Neural progenitor cell (in vitro differentiated cells): ENCODE measurements at regions not wholly inside any gene's neighbourhood (a gene's known extent, or its start where the extent isn't known, plus 50 kb on each side); places are given as distances from the start of the nearest gene placed in this dataset.

ENCODE experiments used
- DNase-seq: peaks from one replicate; pipeline ENCODE4 v3.0.0-alpha.2; 2016; ENCODE audit warnings: low spot score
- H2AFZ ChIP-seq: fragments of 200-600 bp; sonication (generic); replicated peaks from 2 replicates; pipeline ENCODE4 v1.6.1; 2016; ENCODE audit warnings: antibody characterized with exemption
- H3F3A ChIP-seq: fragments of 200-600 bp; sonication (generic); 2 replicates; pipeline ENCODE4 v1.6.1; 2016; ENCODE audit warnings: antibody characterized with exemption, low read depth
- H3K27ac ChIP-seq: fragments of 200-600 bp; sonication (generic); 2 replicates; pipeline ENCODE4 v1.5.1; 2016; ENCODE audit warnings: mild to moderate bottlenecking
- H3K27me3 ChIP-seq: fragments of 200-600 bp; sonication (generic); 2 replicates; pipeline ENCODE4 v1.6.1; 2016; ENCODE audit warnings: mild to moderate bottlenecking, moderate library complexity
- H3K36me3 ChIP-seq: fragments of 200-600 bp; sonication (generic); 2 replicates; pipeline ENCODE4 v1.5.1; 2016
- H3K4me1 ChIP-seq: fragments of 200-600 bp; sonication (generic); 2 replicates; pipeline ENCODE4 v1.6.1; 2016; ENCODE audit warnings: mixed run types
- H3K4me2 ChIP-seq: fragments of 200-600 bp; sonication (generic); 2 replicates; pipeline ENCODE4 v1.6.1; 2016
- H3K4me3 ChIP-seq: fragments of 200-600 bp; sonication (generic); 2 replicates; pipeline ENCODE4 v1.5.1; 2016
- H3K79me2 ChIP-seq: fragments of 200-600 bp; sonication (generic); 2 replicates; pipeline ENCODE4 v1.6.1; 2016; ENCODE audit warnings: low read depth
- H3K9ac ChIP-seq: fragments of 200-600 bp; sonication (generic); 2 replicates; pipeline ENCODE4 v1.6.1; 2016
- H3K9me3 ChIP-seq: fragments of 200-600 bp; sonication (generic); 2 replicates; pipeline ENCODE4 v1.5.1; 2016; ENCODE audit warnings: low read depth
- H4K20me1 ChIP-seq: fragments of 200-600 bp; sonication (generic); 2 replicates; pipeline ENCODE4 v1.6.1; 2016; ENCODE audit warnings: low read depth
- H3K27ac Mint-ChIP-seq: 3 replicates; pipeline ENCODE4 v1.8.0; 2021; ENCODE audit warnings: mixed read lengths
- H3K27me3 Mint-ChIP-seq: 2 replicates; pipeline ENCODE4 v1.8.0; 2022; ENCODE audit warnings: low read depth, mild to moderate bottlenecking, inconsistent platforms, moderate library complexity, mixed read lengths; ENCODE audit not compliant: insufficient read depth
- H3K36me3 Mint-ChIP-seq: 3 replicates; pipeline ENCODE4 v1.8.0; 2021; ENCODE audit warnings: mixed read lengths
- H3K4me1 Mint-ChIP-seq: 3 replicates; pipeline ENCODE4 v1.8.0; 2021; ENCODE audit warnings: mixed read lengths
- H3K4me3 Mint-ChIP-seq: 3 replicates; pipeline ENCODE4 v1.8.0; 2021; ENCODE audit warnings: mild to moderate bottlenecking, moderate library complexity, mixed read lengths
- H3K9me3 Mint-ChIP-seq: 3 replicates; pipeline ENCODE4 v1.8.0; 2020; ENCODE audit warnings: mixed read lengths
- EZH2 ChIP-seq: fragments of 200-600 bp; sonication (generic); IDR thresholded peaks from 2 replicates; pipeline ENCODE4 v1.6.1; 2017; ENCODE audit warnings: antibody characterized with exemption, mild to moderate bottlenecking, moderate library complexity
- EZH2phosphoT487 ChIP-seq: fragments of 200-600 bp; sonication (generic); IDR thresholded peaks from 2 replicates; pipeline ENCODE4 v1.6.1; 2017; ENCODE audit warnings: antibody characterized with exemption
- TF ChIP-seq, protein P1 (sequence below): fragments of 200-600 bp; sonication (generic); IDR thresholded peaks from 2 replicates; pipeline ENCODE4 v1.5.1; 2017; ENCODE audit warnings: antibody characterized with exemption, mild to moderate bottlenecking

DNA sequence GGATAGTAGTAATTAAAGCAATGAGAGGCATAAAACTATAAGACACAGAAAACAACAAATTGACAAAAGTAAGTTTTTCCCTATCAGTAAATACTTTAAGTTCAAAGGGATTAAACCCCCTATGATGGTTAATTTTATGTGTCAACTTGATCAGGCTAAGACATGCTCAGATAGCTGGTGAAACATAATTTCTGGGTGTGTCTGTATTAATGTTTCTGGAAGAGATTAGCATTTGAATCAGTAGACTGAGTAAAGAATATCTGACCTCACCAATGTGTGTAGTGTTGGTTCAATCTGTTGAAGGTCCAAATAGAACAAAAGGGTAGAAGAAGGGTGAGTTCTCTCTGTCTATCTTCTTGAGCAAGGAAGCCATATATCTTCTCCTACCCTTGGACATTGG lies 283.3 kb upstream of the GRM7 start:
- Mint-ChIP-seq H3K9me3 (peaks cover 2% of the 10 kb centered on the region), H3K36me3 (no peaks in the 10 kb centered on the region)
- no peaks in the 10 kb centered on the region for H3K36me3 ChIP-seq

DNA sequence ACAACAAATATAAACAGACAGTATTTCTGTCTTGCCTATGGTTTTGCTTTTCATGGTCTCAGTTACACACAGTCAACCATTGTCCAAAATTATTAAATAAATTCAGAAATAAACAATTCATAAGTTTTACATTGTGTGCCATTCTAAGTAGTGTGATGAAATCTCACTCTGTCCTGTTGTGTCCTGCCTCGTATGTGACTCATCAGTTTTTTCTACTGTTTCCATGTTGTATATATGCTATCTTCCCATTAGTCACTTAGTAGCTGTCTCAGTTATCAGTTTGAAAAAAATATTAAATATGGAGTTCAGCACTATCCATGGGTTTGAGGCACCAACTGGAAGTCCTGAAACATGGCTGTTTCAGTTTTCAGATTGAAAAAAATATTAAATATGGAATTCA lies 282.4 kb upstream of the GRM7 start:
- Histone ChIP-seq H3K4me1 (no peaks in the 10 kb centered on the region), H3K36me3 (no peaks in the 10 kb centered on the region), H2AFZ (no peak overlapping the region), H4K20me1 (no peaks in the 10 kb centered on the region), H3K9me3 (no peaks in the 10 kb centered on the region), H3K27me3 (no peaks in the 10 kb centered on the region), H3K9ac (no peak overlapping the region), H3K27ac (no peak overlapping the region), H3F3A (no peaks in the 10 kb centered on the region), H3K79me2 (no peaks in the 10 kb centered on the region), H3K4me2 (no peak overlapping the region), H3K4me3 (no peak overlapping the region)
- H3K4me1 Mint-ChIP-seq = no peaks in the 10 kb centered on the region
- DNase-seq = no peak
- peaks cover 2% of the 10 kb centered on the region for H3K9me3 Mint-ChIP-seq
- H3K36me3 Mint-ChIP-seq = no peaks in the 10 kb centered on the region
- H3K27ac Mint-ChIP-seq = no peak overlapping the region
- no peak for TF ChIP-seq EZH2phosphoT487
- TF ChIP-seq, protein P1, sequence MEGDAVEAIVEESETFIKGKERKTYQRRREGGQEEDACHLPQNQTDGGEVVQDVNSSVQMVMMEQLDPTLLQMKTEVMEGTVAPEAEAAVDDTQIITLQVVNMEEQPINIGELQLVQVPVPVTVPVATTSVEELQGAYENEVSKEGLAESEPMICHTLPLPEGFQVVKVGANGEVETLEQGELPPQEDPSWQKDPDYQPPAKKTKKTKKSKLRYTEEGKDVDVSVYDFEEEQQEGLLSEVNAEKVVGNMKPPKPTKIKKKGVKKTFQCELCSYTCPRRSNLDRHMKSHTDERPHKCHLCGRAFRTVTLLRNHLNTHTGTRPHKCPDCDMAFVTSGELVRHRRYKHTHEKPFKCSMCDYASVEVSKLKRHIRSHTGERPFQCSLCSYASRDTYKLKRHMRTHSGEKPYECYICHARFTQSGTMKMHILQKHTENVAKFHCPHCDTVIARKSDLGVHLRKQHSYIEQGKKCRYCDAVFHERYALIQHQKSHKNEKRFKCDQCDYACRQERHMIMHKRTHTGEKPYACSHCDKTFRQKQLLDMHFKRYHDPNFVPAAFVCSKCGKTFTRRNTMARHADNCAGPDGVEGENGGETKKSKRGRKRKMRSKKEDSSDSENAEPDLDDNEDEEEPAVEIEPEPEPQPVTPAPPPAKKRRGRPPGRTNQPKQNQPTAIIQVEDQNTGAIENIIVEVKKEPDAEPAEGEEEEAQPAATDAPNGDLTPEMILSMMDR = no peak
- no peak for TF ChIP-seq EZH2
- H3K4me3 Mint-ChIP-seq = no peak overlapping the region
- no peaks in the 10 kb centered on the region for H3K27me3 Mint-ChIP-seq

More for the DNA sequence above, 283.3 kb upstream of the GRM7 start:
- Mint-ChIP-seq H3K27me3 (no peaks in the 10 kb centered on the region), H3K4me3 (no peak overlapping the region), H3K27ac (no peak overlapping the region), H3K4me1 (no peaks in the 10 kb centered on the region)
- no peak overlapping the region for H3K9ac ChIP-seq
- no peaks in the 10 kb centered on the region for H3K27me3 ChIP-seq
- no peak overlapping the region for H3K4me2 ChIP-seq
- no peak overlapping the region for H3K4me3 ChIP-seq
- no peak for DNase-seq
- H3K9me3 ChIP-seq = no peaks in the 10 kb centered on the region
- no peaks in the 10 kb centered on the region for H3K79me2 ChIP-seq
- H2AFZ ChIP-seq = no peak overlapping the region
- H3K4me1 ChIP-seq = no peaks in the 10 kb centered on the region
- no peaks in the 10 kb centered on the region for H4K20me1 ChIP-seq
- TF ChIP-seq EZH2 = no peak
- H3K27ac ChIP-seq = no peak overlapping the region
- no peaks in the 10 kb centered on the region for H3F3A ChIP-seq

DNA sequence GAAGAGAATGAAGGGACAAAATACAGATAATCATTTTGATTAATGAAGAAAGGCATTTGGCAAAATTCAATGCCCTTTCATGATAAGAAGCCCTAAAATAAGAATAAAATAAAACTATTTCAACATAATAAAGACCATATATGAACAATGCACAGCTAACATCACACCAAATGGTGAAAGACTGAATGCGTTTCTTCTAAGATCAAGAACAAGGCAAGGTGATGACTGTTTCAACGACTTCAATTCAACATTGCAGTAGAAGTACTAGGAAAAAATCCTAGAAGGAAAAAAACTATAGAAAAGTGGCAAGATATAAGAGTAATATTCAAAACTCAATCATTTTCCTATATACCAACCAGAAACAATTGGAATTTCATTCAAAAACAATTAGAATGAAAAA lies 280.1 kb upstream of the GRM7 start:
- H3K9me3 ChIP-seq = no peaks in the 10 kb centered on the region
- no peak overlapping the region for H2AFZ ChIP-seq
- Mint-ChIP-seq H3K36me3 (no peaks in the 10 kb centered on the region), H3K4me1 (no peaks in the 10 kb centered on the region), H3K27ac (no peak overlapping the region), H3K9me3 (peaks cover 2% of the 10 kb centered on the region), H3K27me3 (no peaks in the 10 kb centered on the region), H3K4me3 (no peak overlapping the region)
- no peaks in the 10 kb centered on the region for H4K20me1 ChIP-seq
- DNase-seq = no peak
- H3K27me3 ChIP-seq = no peaks in the 10 kb centered on the region
- TF ChIP-seq EZH2phosphoT487 = no peak
- TF ChIP-seq, protein P1 = no peak
- no peak for TF ChIP-seq EZH2
- H3K79me2 ChIP-seq = no peaks in the 10 kb centered on the region
- no peak overlapping the region for H3K9ac ChIP-seq
- no peak overlapping the region for H3K4me3 ChIP-seq
- H3K4me2 ChIP-seq = no peak overlapping the region
- H3K4me1 ChIP-seq = no peaks in the 10 kb centered on the region
- no peak overlapping the region for H3K27ac ChIP-seq
- H3F3A ChIP-seq = no peaks in the 10 kb centered on the region
- H3K36me3 ChIP-seq = no peaks in the 10 kb centered on the region

DNA sequence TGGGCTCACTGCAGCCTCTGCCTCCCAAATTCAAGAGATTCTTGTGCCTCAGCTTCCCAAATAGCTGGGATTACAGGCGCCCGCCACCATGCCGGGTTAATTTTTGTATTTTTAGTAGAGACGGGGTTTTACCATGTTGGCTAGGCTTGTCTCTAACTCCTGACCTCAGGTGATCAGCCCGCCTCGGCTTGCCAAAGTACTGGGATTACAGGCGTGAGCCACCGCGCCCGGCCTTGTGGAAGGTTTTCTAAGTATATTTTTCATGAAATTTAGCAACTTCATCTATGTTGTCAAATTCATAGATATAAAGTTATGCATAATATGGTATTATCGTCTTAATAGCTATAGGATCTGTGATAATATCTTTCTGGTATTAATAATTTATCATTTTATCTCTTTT lies 275.6 kb upstream of the GRM7 start:
- Mint-ChIP-seq H3K36me3 (no peaks in the 10 kb centered on the region), H3K9me3 (no peaks in the 10 kb centered on the region), H3K27me3 (no peaks in the 10 kb centered on the region)

More for the DNA sequence above, 275.6 kb upstream of the GRM7 start:
- no peaks in the 10 kb centered on the region for H3K79me2 ChIP-seq
- H3K4me3 ChIP-seq = no peak overlapping the region
- no peak overlapping the region for H2AFZ ChIP-seq
- no peaks in the 10 kb centered on the region for H3K27me3 ChIP-seq
- H3K4me1 ChIP-seq = no peaks in the 10 kb centered on the region
- no peaks in the 10 kb centered on the region for H3K4me1 Mint-ChIP-seq
- no peaks in the 10 kb centered on the region for H4K20me1 ChIP-seq
- no peak overlapping the region for H3K9ac ChIP-seq
- H3K27ac ChIP-seq = no peak overlapping the region
- no peaks in the 10 kb centered on the region for H3F3A ChIP-seq
- no peak overlapping the region for H3K27ac Mint-ChIP-seq
- H3K4me2 ChIP-seq = no peak overlapping the region
- no peak for DNase-seq
- TF ChIP-seq EZH2 (no peak), EZH2phosphoT487 (no peak)
- TF ChIP-seq, protein P1 = no peak
- H3K36me3 ChIP-seq = no peaks in the 10 kb centered on the region
- no peaks in the 10 kb centered on the region for H3K9me3 ChIP-seq
- no peak overlapping the region for H3K4me3 Mint-ChIP-seq
